Body of pancreas (tissue), 4 donors: ENCODE measurements at regions not wholly inside any gene's neighbourhood (a gene's known extent, or its start where the extent isn't known, plus 50 kb on each side); places are given as distances from the start of the nearest gene placed in this dataset.

Experiments used
- POLR2A ChIP-seq, 3 donors: fragments of 450-650 bp; IDR thresholded peaks; one replicate each; pipeline ENCODE4 v1.6.1; 2016; ENCODE audit warnings: antibody characterized with exemption in 3 of 3, mild to moderate bottlenecking in 2 of 3
- TF ChIP-seq, protein P1 (sequence below), 7 experiments: fragments of 450-650 bp in 4 of 7; fragments of 200-600 bp in 3 of 7; sonication (generic) in 3 of 7; IDR thresholded peaks; one replicate each; pipeline ENCODE4 v1.5.1; 2016 to 2019; ENCODE audit warnings: antibody characterized with exemption in 7 of 7

DNA sequence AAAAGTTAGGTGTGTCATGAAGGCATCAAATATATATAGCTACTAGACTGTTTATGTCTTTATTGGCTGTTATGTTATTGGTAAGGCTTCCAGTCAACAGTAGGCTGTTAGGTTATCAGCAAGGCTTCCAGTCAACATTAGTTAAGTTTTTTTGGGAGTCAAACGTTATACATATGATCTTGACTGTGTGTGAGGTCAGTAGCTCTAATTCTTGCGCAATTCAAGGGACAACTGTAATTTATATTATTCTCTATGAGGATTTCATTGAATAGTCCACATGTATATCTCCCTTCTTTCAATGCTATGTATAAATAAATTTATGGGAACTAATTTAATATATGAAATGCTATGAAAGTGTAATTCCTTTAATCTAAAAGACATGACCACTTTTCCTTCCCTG is 757.5 kb upstream of the TMEFF2 start:
- TF ChIP-seq, protein P1, sequence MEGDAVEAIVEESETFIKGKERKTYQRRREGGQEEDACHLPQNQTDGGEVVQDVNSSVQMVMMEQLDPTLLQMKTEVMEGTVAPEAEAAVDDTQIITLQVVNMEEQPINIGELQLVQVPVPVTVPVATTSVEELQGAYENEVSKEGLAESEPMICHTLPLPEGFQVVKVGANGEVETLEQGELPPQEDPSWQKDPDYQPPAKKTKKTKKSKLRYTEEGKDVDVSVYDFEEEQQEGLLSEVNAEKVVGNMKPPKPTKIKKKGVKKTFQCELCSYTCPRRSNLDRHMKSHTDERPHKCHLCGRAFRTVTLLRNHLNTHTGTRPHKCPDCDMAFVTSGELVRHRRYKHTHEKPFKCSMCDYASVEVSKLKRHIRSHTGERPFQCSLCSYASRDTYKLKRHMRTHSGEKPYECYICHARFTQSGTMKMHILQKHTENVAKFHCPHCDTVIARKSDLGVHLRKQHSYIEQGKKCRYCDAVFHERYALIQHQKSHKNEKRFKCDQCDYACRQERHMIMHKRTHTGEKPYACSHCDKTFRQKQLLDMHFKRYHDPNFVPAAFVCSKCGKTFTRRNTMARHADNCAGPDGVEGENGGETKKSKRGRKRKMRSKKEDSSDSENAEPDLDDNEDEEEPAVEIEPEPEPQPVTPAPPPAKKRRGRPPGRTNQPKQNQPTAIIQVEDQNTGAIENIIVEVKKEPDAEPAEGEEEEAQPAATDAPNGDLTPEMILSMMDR (IDR thresholded peaks at IDR 0.05), result no peak
- TF ChIP-seq POLR2A (IDR thresholded peaks at IDR 0.05), result no peak
